ENCODE measurements at regions not wholly inside any gene's neighbourhood (a gene's known extent, or its start where the extent isn't known, plus 50 kb on each side); places are given as distances from the start of the nearest gene placed in this dataset.
A peak's percentile ranks its signal among the peaks of the same experiment; 100 is the strongest.
"Not testable (repeated sequence)": the region's sequence is repeated elsewhere in the genome, so short reads cannot be mapped to it uniquely, and the experiment has no call there.

DNA sequence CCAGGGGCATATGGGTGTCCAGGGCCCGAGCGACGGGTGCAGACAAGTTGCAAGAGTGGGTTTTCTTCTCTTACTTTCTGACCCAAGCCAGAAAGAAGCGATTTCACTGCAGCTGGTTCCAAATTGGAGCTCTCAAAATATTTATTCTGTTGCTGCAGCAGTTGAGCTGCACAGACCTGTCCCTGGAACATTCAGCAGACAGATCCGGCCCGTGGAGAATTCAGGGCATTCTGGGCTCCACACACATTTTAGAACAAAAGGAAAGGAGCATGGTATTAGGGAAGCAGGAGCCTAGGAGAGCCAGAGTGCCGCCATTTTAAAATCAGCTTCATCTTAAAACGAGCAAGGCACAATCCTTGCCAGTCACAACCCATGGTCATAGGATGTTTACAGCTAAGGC is 135.3 kb upstream of the TPM1 start:
- no peak for DNase-seq (ENCODE audit: low read depth, low spot score)

DNA sequence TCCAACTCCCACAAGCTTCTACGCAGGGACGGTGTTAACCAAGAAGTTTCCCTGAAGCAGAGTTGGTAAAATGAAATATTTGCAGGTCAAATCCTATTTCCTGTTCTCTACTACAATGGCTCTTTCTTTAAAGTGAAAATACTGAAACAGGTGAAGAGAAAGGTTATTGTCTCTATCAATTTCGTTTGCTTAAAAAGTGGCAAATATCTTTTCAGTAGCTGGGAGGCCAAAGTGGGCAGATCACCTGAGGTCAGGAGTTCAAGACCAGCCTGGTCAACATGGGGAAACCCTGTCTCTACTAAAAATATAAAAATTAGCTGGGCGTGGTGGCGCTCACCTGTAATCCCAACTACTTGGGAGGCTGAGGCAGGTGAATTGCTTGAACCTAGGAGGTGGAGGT is 134.2 kb upstream of the TPM1 start:
- DNase-seq (ENCODE audit: low read depth, low spot score): not testable (repeated sequence)

DNA sequence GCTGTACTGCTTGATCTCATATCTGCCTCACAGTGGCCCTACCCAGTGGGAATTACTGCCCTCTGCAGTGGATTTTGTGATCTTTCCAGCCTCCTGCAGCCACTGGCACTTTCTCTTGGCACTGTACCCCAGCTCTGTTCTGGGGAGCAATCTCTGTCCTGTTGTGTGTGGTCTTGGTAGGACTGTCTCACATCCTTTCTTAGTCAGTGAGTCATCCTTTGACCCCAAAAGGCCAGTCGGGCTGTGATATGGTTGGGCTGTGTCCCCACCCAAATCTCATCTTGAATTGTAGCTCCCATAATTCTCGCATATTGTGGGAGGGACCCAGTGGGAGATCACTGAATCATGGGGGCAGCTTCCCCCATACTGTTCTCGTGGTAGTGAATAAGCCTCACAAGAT is 133.3 kb upstream of the TPM1 start:
- DNase-seq (ENCODE audit: low read depth, low spot score): no peak

DNA sequence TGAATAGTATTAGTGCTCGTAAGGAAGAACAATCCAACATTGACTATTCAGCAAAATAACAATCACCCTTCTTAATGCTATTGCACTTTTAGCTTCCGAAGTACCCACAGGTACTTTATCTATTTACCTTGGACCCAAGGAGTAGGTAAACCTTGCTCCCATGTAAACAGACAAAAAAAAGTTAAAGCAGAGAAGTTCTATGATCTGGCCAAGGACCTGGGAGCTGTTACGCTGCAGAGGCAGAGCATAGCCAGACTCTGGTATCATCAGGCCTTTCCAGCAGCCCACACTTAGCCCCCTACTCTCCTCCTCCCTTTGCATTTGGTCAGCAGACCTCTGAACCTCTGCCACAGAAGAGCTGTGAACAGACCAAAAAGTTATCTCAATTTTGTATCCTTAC is 130.3 kb upstream of the TPM1 start:
- DNase-seq (ENCODE audit: low read depth, low spot score): no peak

DNA sequence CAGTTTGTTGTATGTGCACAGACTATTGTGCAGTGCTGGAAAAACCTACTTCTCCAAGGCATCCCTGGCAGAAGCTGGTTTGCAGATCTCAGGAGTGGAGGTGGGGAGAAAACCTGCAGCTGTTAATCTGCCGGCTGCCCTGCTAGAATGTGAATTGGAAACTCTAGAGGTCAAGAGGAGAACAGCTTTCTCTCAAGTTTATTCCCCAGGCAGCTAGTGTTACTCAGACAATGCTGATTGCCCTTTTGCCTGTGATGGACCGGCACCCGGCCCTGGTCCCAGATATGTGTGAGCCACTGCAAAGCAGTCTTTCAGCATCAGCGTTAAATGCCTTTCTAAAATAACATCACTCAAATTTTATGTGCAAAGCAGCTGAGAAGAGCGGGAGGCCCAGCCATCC is 129.7 kb upstream of the TPM1 start:
- DNase-seq (ENCODE audit: low read depth, low spot score): no peak

DNA sequence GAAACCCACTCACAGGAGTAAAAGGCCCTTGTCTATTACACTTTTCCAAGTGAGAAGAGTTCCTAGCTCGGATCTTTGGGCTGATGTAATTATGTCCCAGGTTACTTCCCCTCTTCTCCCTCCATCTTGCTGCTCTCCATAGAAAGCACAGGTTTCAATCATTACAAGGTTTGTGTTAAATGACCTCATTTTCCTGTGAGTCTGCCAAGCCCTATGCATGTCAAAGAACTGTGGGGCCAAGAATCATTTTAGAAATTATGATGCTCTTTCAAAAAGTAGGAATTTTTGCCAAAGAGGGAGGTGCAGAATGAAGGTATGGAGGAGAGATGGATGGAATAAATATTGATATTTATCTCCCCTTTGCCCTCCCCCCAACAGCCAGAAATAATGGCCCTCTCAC is 129.3 kb upstream of the TPM1 start:
- DNase-seq (ENCODE audit: low read depth, low spot score): no peak

DNA sequence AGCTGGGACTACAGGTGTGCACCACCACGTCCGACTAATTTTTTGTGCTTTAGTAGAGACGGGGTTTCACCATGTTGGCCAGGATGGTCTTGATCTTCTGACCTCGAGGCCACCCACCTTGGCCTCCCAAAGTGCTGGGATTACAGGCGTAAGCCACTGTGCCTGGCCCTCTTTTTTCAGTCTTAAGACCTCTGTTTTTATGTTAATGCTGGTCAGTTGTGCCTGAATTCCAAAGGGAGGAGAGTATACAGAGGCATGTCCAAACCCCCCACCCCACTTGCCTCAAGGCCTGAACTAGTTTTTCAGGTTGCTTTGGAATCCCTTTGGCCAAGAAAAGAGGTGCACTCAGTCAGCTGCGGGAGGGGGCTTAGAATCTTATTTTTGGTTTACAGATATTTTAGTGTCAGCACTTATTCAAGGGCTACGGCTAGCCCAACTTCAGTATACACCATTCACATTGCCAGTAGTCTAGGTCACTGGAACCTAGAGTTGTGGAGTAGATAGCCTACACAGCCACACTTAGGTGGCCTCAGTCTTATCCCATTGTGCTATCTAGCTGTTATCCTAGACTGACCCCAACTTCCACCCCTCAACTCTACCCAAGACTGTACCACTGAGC is 128.0 kb upstream of the TPM1 start:
- peak; percentile 93 for DNase-seq (ENCODE audit: low read depth, low spot score)

DNA sequence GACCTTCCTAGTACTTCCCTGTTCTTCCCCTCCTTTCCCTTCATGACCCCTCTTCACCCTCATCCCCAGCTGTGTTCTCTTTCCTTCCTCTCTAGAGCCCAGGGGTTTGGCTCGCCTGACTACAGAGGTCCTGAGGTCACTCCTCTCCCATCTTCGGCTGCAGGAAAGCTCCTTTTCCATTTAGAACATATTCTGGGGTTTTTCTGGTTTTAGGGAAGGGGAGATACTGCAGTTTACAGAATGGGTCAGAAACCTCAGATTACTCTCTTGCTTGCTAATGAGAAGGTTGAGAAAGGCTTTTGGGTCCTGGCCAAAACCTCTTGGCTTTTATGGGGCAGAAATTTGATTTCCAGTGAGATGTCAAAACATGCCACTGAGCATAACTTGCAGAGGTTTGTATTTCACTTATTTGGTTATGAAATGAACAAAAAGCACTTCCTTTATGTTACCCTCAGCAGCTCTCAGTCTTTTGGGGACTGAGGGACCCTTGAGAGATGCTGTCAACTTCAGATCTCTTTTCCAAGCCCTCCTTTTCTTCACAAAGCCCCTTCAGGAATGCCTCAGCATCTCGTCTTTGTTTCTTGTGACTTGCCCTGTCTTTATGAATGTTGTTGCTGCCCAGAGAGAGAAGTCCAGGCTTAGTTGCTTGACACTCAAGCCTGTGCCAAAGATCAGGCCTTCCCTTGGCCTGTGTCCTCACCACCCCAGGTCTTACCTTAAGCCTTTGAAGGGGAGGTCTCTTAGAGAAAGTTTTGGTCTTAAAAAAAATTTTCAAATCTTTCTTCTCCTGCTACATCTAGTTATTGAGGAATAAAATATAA is 121.7 kb upstream of the TPM1 start:
- no peak for DNase-seq (ENCODE audit: low read depth, low spot score)

DNA sequence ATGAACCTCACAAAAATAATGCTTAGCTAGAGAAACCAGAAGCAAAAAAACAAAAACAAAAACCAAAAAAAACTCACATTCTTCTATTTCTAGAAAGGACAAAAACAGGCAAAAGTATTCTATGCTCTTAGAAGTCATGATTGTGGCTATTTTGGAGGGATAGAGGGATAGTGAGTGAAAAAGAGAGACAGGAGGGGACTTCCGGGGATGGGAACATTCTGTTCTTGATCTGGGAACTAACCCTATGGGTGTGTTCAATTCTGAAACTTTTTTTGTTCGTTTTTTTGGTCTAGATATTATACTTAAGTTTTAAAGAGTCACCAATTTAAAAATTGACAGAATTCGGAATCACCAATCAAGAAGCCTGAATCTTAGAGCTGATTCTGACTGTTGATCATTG is 120.0 kb upstream of the TPM1 start:
- DNase-seq (ENCODE audit: low read depth, low spot score): no peak

DNA sequence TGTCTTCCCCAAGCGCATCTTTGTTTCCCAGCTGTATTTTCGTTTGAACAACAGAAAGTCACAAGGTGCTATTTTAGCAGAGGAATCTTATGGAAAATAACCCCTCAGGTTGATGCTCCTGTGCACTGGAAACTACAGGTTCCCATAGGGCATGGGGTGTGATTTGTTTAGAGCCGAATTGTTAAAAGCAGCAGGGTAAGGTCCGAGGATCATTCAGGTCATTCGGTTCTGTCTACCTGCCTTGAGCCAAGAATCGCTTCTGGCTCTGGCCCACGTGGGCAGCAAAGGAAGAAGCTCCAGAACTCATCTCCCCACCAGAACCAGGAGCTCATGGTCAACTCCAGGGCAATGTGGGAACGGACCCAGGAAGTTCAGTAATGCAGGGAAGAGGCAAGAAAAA is 116.7 kb upstream of the TPM1 start:
- DNase-seq (ENCODE audit: low read depth, low spot score): no peak

DNA sequence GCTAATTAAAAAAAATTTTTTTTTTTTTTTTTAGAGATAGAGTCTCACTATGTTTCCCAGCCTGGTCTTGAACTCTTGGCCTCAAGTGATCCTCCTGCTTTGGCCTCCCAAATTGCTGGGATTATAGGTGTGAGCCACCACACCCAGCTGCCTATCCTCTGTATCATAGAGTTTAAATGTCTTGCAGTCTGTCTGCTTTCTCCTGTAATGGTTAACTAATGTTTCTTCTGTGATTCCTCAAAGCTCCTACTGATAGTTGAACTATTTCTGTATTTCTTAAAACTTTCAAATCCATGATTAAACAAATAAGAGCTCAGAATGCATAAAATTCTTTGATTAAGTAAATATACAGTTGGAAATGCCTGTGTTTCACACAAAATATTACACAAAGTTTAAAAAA is 115.4 kb upstream of the TPM1 start:
- DNase-seq (ENCODE audit: low read depth, low spot score): no peak

DNA sequence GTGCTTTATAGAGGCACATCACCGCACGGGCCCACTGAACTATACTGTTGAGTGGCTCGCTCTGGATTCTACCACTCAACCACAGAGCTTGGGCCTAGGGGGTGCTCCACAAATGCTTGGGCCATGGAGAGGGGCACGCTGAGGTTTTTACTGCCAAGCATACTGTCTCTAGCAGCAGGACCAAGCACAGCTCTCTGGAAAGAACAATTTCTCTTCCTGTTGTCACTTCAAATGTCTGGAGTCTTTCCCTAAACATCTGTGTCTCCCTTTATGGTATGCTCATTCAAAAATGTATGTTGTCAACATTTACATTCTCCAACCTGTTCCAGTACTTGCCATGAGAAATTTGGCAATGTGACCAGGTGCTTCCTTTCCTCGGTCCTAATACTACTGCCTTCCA is 114.7 kb upstream of the TPM1 start:
- DNase-seq (ENCODE audit: low read depth, low spot score): no peak

DNA sequence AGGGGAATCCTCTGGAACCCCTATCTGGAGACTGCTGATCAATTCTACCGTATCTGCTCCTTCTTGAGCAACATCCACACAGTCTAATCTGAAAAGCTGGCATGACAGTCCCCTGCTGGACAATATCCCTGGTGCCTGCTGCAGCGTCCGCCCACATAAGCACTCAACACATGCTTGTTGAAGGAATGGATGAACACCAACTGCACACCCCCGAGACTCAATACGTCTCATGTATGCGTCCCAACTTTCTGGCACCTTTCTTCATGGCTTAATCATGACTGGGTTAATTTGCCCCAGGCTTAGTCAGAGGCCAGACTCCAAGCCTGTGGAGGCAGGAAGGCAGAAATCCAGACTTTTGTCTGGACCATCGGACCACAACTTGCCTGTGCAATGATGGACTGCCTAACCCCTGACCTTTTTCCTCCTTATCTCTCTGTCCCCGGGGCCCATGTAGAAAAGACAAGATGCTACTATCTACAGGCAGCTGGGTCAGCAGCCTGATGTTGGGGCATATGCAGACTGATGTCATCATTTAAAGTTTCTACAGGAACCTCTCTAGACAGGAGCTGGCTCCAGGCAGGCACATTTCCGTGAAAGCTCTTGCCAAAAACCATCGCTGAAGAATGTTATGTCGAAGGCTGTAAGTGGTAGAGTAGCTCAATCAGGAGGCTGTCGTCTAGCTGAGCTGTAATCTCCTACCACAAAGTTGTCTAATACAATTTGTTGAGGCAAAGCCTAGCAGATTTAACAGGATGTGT is 114.1 kb upstream of the TPM1 start:
- peak; percentile 79 for DNase-seq (ENCODE audit: low read depth, low spot score)

DNA sequence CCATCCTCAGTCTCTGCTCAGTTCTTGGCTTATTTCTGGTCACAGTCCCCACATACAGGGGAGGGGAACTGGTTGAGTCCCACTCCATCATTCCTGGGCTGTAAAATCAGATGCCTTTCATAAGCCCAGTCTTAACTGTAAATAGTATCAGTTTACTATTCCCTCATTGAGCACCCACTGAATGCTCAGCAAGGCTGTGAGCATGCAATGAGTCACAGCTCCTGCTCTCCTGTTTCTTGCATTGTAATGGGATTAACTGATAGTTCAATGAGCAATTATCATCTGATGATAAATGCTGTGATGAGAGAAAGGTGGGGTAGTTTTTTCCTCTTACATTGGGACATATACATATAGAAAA is 113.6 kb upstream of the TPM1 start:
- no peak for DNase-seq (ENCODE audit: low read depth, low spot score)

DNA sequence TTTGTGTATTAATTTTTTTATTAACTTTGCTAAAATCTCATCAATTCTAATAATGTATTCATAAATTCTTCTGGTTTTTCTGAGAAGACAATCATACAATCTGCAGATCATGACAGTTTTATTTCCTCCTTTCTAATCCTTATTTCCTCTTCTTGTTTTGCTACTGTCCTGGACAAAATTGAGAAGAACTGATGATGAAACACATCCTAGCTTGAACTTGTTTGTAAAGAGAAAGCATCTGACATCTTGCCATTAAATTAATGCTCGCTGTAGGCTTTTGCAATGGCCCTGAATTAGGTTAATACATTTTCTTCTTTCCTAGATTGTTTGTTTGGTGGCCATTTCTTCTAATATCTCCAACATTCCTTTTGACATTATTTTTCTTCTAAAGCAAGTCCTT is 110.9 kb upstream of the TPM1 start:
- no peak for DNase-seq (ENCODE audit: low read depth, low spot score)

DNA sequence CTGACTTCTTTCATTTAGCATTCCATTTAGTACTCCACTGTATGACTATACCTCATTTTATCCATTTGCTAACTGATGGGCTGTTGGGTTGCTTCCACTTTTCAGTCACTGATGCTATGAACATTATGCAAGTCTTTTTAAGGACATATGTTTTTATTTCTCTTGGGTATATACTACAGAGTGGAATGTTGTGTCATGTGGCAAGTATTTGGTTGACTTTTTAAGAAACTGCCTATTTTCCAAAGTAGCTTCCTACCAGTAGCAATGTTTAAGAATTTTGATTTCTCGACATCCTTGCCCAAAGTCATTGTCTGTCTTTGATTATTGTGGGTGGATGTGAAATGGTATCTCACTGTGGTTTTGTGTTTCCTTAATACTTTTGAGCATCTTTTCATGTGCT is 110.1 kb upstream of the TPM1 start:
- DNase-seq (ENCODE audit: low read depth, low spot score): no peak

DNA sequence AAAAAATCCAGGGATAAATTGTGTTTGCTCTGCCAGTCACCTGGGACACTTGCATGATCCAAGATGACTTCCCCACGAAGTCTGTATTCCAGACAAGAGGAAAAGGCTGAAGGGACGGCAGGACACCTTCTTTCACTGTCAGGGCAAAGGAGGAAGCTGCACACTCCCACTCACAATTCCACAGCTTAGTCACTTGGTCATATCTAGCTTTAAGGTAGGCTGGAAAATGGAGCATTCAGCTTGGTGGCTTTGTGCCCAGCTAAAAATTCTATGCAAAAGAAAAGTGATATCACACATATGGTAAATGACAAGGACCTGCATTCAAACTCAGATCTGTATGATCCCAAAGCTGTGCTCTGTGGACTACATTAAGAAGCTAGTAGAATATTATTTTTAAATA is 109.2 kb upstream of the TPM1 start:
- DNase-seq (ENCODE audit: low read depth, low spot score): no peak

DNA sequence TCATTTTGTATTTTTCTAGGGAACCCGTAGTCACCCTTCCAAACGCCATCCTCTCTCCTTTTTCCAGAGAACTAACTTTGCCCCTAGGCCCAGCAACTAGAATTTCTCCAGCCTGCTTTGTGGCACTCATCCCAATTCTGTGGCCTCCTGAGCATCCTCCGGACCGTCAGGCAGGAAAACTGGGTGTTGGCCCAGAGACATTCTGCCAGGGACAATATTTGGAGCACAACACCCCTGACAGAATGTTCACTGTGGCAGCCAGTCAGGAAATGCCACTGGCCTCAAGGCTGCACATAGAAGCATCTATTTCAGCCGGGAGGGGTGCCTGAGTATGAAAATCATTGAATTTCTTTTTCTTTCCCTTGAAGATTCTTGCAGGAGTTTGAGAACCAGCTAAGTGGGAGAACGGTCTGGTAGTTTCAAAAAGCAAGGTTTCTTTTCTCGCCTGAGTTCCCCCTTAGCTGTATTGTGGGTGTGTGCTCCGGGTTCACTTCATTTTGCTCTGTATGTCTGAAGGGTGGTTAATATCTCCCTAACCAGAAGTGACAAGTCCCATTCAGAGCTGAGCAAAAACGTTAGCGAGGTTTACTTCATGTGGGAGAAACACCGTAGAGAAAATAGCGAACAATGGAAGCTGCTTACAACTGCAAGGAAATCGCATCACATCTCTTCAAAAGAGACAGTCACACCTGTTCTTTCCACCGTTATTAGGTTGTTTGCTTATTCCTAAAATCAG is 108.1 kb upstream of the TPM1 start:
- DNase-seq (ENCODE audit: low read depth, low spot score): no peak

DNA sequence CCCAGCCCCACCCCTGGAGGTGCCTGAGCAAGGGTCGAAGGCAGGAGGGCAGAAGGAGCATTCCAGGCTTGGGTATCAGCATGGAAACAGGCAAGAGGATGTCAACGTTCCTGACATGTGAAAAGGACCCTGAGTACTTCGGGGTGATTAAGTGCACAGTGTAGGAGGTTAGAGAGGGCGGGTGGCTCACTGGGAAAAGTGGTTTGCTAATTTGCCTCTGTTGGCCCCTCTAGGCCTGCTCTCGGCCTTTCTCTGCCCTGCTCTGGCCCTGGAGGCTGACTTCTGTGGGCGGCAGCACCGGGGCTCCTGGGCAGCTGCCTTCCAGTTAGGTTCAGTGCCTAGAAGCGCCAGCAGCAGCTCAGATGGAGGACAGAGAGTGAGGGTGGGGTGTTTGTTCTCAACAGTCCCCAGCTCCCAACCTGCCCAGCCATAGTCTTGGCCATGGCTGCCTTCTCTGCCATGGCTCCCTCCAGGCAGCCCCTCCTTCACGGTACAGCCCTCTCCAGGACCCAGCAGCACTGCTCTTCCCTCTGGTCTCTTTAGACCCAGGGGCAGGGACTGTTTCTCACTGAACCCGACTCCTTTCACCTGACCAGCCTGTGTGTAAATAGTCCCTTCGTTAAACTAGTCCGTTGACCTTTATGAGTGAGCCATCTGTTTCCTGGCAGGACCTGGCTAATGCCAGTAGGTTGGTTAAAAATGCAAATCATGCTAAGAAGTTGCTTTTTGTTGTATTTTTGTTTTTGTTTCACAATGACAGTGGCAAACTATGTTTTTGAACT is 107.1 kb upstream of the TPM1 start:
- DNase-seq (ENCODE audit: low read depth, low spot score): no peak

DNA sequence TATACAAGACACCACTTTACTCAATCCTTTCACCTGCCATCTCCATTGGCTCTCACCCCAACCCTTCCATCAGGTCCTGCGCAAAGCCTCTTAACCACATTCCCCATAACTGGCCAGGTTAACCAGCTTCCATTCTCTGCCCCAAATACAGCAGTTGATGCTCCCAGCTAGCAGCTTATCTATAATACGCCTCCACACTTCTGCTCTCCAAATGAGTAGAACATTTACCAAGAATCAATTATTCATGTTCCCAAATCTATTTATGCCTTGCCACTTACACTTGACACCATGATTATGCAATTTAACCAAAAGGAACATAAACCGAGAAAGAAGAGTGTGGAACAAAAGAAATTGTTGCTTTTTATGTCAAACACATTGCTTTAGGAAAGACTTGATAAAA is 103.7 kb upstream of the TPM1 start:
- no peak for DNase-seq (ENCODE audit: low read depth, low spot score)

DNA sequence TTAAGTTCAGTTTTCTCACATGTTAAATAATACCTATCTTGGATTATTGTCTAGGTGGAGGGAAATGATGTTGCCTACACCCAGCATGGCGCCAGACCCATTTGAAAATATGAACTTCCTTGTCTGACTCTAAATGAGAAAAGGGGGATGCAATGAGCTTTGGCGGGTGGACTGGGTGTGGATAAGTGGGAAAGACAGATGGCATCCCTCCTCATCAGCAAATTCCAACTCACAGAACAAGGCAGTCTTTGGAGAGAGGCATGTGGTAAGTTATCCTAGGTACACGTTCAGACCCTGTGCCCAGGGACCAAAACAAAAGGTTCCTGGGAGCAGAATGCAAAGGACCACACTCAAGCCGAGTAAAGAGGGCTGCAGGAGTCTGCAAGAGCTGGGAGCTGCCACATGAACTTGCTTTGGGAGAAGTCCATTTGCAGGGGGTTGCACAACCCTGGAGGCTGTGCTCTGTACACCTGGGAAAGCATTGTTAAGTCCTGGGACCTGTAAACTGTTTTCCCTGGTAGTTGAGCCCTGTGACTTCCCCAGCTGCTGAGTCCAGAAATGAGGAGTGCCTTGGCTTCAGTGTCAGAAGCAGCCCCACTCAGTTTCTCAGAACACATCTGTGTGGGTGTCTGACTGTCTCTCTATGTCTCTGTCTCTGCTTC is 102.3 kb upstream of the TPM1 start:
- DNase-seq (ENCODE audit: low read depth, low spot score): no peak
